ENCODE measurements at regions not wholly inside any gene's neighbourhood (a gene's known extent, or its start where the extent isn't known, plus 50 kb on each side); places are given as distances from the start of the nearest gene placed in this dataset.

DNA sequence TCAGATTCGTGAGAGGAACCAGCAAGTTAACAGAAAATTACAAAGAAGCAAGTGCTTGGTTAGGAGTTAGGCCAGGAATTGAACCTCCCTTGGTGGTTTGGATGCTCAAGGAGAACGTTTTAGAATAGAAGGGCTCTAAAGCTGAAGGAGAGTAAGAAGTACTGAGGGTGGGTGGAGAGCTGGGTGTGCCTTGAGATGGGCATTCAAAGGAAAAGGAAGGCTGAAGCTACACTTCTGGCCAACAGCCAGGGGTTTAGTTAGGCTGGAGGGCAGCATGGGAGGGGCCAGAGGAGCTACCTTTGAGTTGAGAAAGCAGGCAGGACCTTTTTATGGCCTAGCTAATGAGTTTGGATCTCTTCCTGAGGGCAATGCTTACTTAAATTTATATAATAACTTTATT lies 421.2 kb downstream of the CCDC91 start:
- POLR2A ChIA-PET: interaction anchor here (0.7 kb wide), 1 partner anchor 10 kb away, joined by 3 read pairs; no protein-coding TSS in a partner anchor
- intact Hi-C loops (cut with micrococcal nuclease): no loop called here
- TF ChIP-seq, protein P1, sequence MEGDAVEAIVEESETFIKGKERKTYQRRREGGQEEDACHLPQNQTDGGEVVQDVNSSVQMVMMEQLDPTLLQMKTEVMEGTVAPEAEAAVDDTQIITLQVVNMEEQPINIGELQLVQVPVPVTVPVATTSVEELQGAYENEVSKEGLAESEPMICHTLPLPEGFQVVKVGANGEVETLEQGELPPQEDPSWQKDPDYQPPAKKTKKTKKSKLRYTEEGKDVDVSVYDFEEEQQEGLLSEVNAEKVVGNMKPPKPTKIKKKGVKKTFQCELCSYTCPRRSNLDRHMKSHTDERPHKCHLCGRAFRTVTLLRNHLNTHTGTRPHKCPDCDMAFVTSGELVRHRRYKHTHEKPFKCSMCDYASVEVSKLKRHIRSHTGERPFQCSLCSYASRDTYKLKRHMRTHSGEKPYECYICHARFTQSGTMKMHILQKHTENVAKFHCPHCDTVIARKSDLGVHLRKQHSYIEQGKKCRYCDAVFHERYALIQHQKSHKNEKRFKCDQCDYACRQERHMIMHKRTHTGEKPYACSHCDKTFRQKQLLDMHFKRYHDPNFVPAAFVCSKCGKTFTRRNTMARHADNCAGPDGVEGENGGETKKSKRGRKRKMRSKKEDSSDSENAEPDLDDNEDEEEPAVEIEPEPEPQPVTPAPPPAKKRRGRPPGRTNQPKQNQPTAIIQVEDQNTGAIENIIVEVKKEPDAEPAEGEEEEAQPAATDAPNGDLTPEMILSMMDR (IDR thresholded peaks at IDR 0.05; ENCODE audit: unreplicated experiment): no peak
- Mint-ChIP-seq H3K4me3 (ENCODE audit: unreplicated experiment) (no peak overlapping the region), H3K9me3 (ENCODE audit: unreplicated experiment) (peaks cover 15% of the 10 kb centered on the region), H3K27me3 (ENCODE audit: insufficient read depth, unreplicated experiment) (no peaks in the 10 kb centered on the region), H3K27ac (ENCODE audit: low read depth, unreplicated experiment) (no peak overlapping the region), H3K4me1 (ENCODE audit: insufficient read depth, unreplicated experiment) (peaks cover 13% of the 10 kb centered on the region), H3K36me3 (ENCODE audit: insufficient read depth, unreplicated experiment) (no peaks in the 10 kb centered on the region)
- peak; percentile 68 for DNase-seq (ENCODE audit: unreplicated experiment)
- BruUV-seq (replicated peaks): no TSS peak
- CTCF ChIA-PET: interaction anchor here (0.5 kb wide), 1 partner anchor 390 kb away, joined by 5 read pairs; no protein-coding TSS in a partner anchor

DNA sequence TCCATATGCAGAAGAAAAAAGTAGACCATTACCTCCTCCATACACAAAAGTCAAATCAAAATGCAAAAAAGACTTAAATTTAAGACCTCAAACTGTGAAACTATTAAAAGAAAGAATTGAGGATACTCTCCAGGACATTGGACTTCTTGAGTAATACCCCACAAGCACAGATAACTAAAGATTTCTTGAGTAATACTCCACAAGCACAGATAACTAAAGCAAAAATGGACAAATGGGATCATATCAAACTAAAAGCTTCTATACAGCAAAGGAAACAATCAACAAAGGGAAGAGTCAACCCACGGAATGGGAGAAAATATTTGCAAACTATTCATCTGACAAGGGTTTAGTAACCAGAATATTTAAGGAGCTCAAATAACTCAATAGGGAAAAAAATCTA lies 427.9 kb downstream of the CCDC91 start:
- ChIA-PET CTCF (no interaction called here), POLR2A (no interaction called here)
- intact Hi-C loops (cut with micrococcal nuclease): no loop called here
- H3K9me3 Mint-ChIP-seq (ENCODE audit: unreplicated experiment): peaks cover 8% of the 10 kb centered on the region
- TF ChIP-seq, protein P1 (IDR thresholded peaks at IDR 0.05; ENCODE audit: unreplicated experiment): no peak
- H3K27ac Mint-ChIP-seq (ENCODE audit: low read depth, unreplicated experiment): no peak overlapping the region
- H3K27me3 Mint-ChIP-seq (ENCODE audit: insufficient read depth, unreplicated experiment): no peaks in the 10 kb centered on the region
- no peak overlapping the region for H3K4me3 Mint-ChIP-seq (ENCODE audit: unreplicated experiment)
- no peak for DNase-seq (ENCODE audit: unreplicated experiment)
- no TSS peak for BruUV-seq (replicated peaks)
- no peaks in the 10 kb centered on the region for H3K4me1 Mint-ChIP-seq (ENCODE audit: insufficient read depth, unreplicated experiment)
- no peaks in the 10 kb centered on the region for H3K36me3 Mint-ChIP-seq (ENCODE audit: insufficient read depth, unreplicated experiment)

DNA sequence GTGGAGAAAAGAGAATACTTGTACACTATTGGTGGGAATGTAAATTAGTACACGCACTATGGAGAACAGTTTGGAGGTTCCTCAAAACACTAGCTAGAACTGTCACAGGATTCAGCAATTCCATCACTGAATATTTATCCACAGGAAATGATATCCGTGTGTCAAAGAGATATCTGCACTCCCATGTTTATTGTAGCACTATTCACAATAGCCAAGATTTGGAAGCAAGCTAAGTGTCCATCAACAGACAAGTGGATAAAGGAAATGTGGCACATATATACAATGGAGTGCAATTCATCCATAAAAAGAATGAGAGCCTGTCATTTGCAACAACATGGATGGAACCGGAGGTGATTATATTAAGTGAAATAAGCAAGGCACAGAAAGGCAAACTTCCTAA lies 428.5 kb downstream of the CCDC91 start:
- Mint-ChIP-seq H3K4me3 (ENCODE audit: unreplicated experiment) (no peak overlapping the region), H3K27ac (ENCODE audit: low read depth, unreplicated experiment) (no peak overlapping the region), H3K27me3 (ENCODE audit: insufficient read depth, unreplicated experiment) (no peaks in the 10 kb centered on the region), H3K36me3 (ENCODE audit: insufficient read depth, unreplicated experiment) (no peaks in the 10 kb centered on the region), H3K9me3 (ENCODE audit: unreplicated experiment) (peaks cover 8% of the 10 kb centered on the region), H3K4me1 (ENCODE audit: insufficient read depth, unreplicated experiment) (no peaks in the 10 kb centered on the region)
- CTCF ChIA-PET: no interaction called here
- POLR2A ChIA-PET: no interaction called here
- DNase-seq (ENCODE audit: unreplicated experiment): no peak
- TF ChIP-seq, protein P1 (IDR thresholded peaks at IDR 0.05; ENCODE audit: unreplicated experiment): no peak
- no TSS peak for BruUV-seq (replicated peaks)
- intact Hi-C loops (cut with micrococcal nuclease): no loop called here

DNA sequence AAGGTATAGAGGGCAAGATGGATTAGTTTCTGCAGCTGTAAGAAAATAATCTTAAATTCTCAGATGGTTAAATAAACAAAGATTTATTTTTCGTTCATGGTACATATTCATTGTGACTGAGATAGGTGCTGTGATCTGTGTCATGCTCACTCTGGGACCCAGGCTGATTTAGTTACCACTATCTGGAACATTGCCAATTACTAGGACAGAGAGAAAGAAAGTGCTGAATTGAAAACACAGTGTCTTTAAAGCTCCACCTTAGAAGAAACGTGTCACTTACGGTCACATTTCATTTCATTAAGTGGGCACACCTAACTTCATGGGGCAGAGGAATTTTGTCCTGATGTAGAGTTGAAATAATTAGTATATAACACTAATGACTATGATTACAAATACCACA lies 430.0 kb downstream of the CCDC91 start:
- no peak overlapping the region for H3K27ac Mint-ChIP-seq (ENCODE audit: low read depth, unreplicated experiment)
- BruUV-seq (replicated peaks): no TSS peak
- DNase-seq (ENCODE audit: unreplicated experiment): no peak
- ChIA-PET CTCF (interaction anchor here (0.6 kb wide), 1 partner anchor 153 kb away, joined by 3 read pairs; no protein-coding TSS in a partner anchor), POLR2A (no interaction called here)
- no peaks in the 10 kb centered on the region for H3K4me1 Mint-ChIP-seq (ENCODE audit: insufficient read depth, unreplicated experiment)
- no peaks in the 10 kb centered on the region for H3K36me3 Mint-ChIP-seq (ENCODE audit: insufficient read depth, unreplicated experiment)
- no peak overlapping the region for H3K4me3 Mint-ChIP-seq (ENCODE audit: unreplicated experiment)
- peaks cover 8% of the 10 kb centered on the region for H3K9me3 Mint-ChIP-seq (ENCODE audit: unreplicated experiment)
- H3K27me3 Mint-ChIP-seq (ENCODE audit: insufficient read depth, unreplicated experiment): no peaks in the 10 kb centered on the region
- TF ChIP-seq, protein P1 (IDR thresholded peaks at IDR 0.05; ENCODE audit: unreplicated experiment): no peak
- intact Hi-C loops (cut with micrococcal nuclease): no loop called here

Measured in MCF 10A (cell line).